DMS79 treated with DMSO at 0.1 percent for 48 hours (cell line): ENCODE measurements at regions not wholly inside any gene's neighbourhood (a gene's known extent, or its start where the extent isn't known, plus 50 kb on each side); places are given as distances from the start of the nearest gene placed in this dataset.

Source experiments
- DNase-seq: peaks from one replicate; lab custom pipeline; 2025; lab: John Stamatoyannopoulos, UW

GRCh38 chr20:10771435-10772140 is 97.8 kb upstream of the JAG1 start:
- no peak for DNase-seq

GRCh38 chr20:10774357-10774943 is 100.7 kb upstream of the JAG1 start:
- DNase-seq = no peak

- DNase-seq = no peak
These were observed 103.9 kb upstream of the JAG1 start for GRCh38 chr20:10777710-10778109.

- no peak for DNase-seq
These were observed 106.1 kb upstream of the JAG1 start for GRCh38 chr20:10779911-10780310.

- no peak for DNase-seq
These were observed 107.1 kb upstream of the JAG1 start for GRCh38 chr20:10780901-10781300.

GRCh38 chr20:10781526-10781925 is 107.7 kb upstream of the JAG1 start:
- DNase-seq = no peak

GRCh38 chr20:10783707-10784553 is 110.1 kb upstream of the JAG1 start:
- DNase-seq = no peak

- no peak for DNase-seq
These were observed 110.9 kb upstream of the JAG1 start for GRCh38 chr20:10784554-10785183.

- DNase-seq = no peak
These were observed 112.9 kb upstream of the JAG1 start for GRCh38 chr20:10786678-10787077.

GRCh38 chr20:10788055-10788454 is 114.3 kb upstream of the JAG1 start:
- DNase-seq = no peak

- DNase-seq = no peak
These were observed 115.1 kb upstream of the JAG1 start for GRCh38 chr20:10788877-10789276.

GRCh38 chr20:10789386-10789785 is 115.6 kb upstream of the JAG1 start:
- no peak for DNase-seq

GRCh38 chr20:10790013-10790412 is 116.2 kb upstream of the JAG1 start:
- DNase-seq = no peak

GRCh38 chr20:10792291-10792690 is 118.5 kb upstream of the JAG1 start:
- no peak for DNase-seq

- DNase-seq = no peak
These were observed 120.0 kb upstream of the JAG1 start for GRCh38 chr20:10793766-10794165.

- no peak for DNase-seq
These were observed 121.0 kb upstream of the JAG1 start for GRCh38 chr20:10794765-10795164.

GRCh38 chr20:10795286-10796026 is 121.7 kb upstream of the JAG1 start:
- no peak for DNase-seq

- DNase-seq = no peak
These were observed 125.0 kb upstream of the JAG1 start for GRCh38 chr20:10798811-10799210.

GRCh38 chr20:10799735-10800134 is 125.9 kb upstream of the JAG1 start:
- DNase-seq = no peak

GRCh38 chr20:10800288-10800687 is 126.5 kb upstream of the JAG1 start:
- no peak for DNase-seq

- no peak for DNase-seq
These were observed 128.4 kb upstream of the JAG1 start for GRCh38 chr20:10802236-10802635.

- no peak for DNase-seq
These were observed 132.0 kb upstream of the JAG1 start for GRCh38 chr20:10805764-10806163.
